ENCODE measurements at regions not wholly inside any gene's neighbourhood (a gene's known extent, or its start where the extent isn't known, plus 50 kb on each side); places are given as distances from the start of the nearest gene placed in this dataset.

- peaks cover 10% of the 10 kb centered on the region for H3K27me3 Mint-ChIP-seq
- Histone ChIP-seq H3K27ac (ENCODE audit: low read length in 2 of 2) (no peak overlapping the region), H3K4me2 (replicated peaks; ENCODE audit: low read depth, low read length, poor library complexity, severe bottlenecking) (no peak overlapping the region), H4K20me1 (ENCODE audit: control insufficient read depth, insufficient read depth, low read length, poor library complexity, severe bottlenecking) (no peaks in the 10 kb centered on the region), H3K79me2 (ENCODE audit: control insufficient read depth, insufficient read depth, low read length) (no peaks in the 10 kb centered on the region), H3K36me3 (replicated peaks in 1 of 2; ENCODE audit: control extremely low read depth in 1 of 2, control insufficient read depth in 1 of 2, extremely low read depth in 1 of 2, insufficient read depth in 2 of 2, low read length in 1 of 2) (no peaks in the 10 kb centered on the region), H3K27me3 (replicated peaks in 1 of 4; ENCODE audit: control extremely low read depth in 1 of 4, control insufficient read depth in 3 of 4, insufficient read depth in 4 of 4, low read length in 3 of 4) (no peaks in the 10 kb centered on the region), H2AFZ (ENCODE audit: insufficient read depth, low read depth, low read length, poor library complexity, severe bottlenecking) (no peak overlapping the region), H3K4me1 (ENCODE audit: control insufficient read depth in 2 of 2, insufficient read depth in 2 of 2, low read length in 2 of 2) (no peaks in the 10 kb centered on the region), H3K9ac (ENCODE audit: low read length) (no peak overlapping the region), H3K9me3 (ENCODE audit: control extremely low read depth in 1 of 3, control insufficient read depth in 2 of 3, insufficient read depth in 1 of 3, low read length in 2 of 3) (no peaks in the 10 kb centered on the region), H3K4me3 (ENCODE audit: control extremely low read depth in 1 of 5, extremely low read depth in 1 of 5, insufficient read depth in 1 of 5, low read depth in 2 of 5, low read length in 4 of 5) (no peak overlapping the region)
- no peak for TF ChIP-seq CTCF (IDR thresholded peaks at IDR 0.05)
- TF ChIP-seq EZH2 (IDR thresholded peaks at IDR 0.05; ENCODE audit: borderline replicate concordance, insufficient read depth, low read depth, low read length, poor library complexity, severe bottlenecking): no peak
- H3K4me1 Mint-ChIP-seq: no peaks in the 10 kb centered on the region
- CTCF ChIA-PET: no interaction called here
- no peak overlapping the region for H3K27ac Mint-ChIP-seq
- no CpG with 5 or more reads among the region's 1 CpG for WGBS (ENCODE audit: insufficient coverage)
- POLR2A ChIA-PET: no interaction called here
- H3K4me3 Mint-ChIP-seq: no peak overlapping the region
- ATAC-seq (ENCODE audit: low read depth) (no peak), DNase-seq (no peak)
- intact Hi-C loops (cut with micrococcal nuclease): no loop called here
- no peaks in the 10 kb centered on the region for H3K9me3 Mint-ChIP-seq (ENCODE audit: insufficient read depth)
Measured at GRCh38 chr15:53009093-53009492, 219.0 kb upstream of the ONECUT1 start.

- Histone ChIP-seq H3K27me3 (replicated peaks in 1 of 4; ENCODE audit: control extremely low read depth in 1 of 4, control insufficient read depth in 3 of 4, insufficient read depth in 4 of 4, low read length in 3 of 4) (no peaks in the 10 kb centered on the region), H4K20me1 (ENCODE audit: control insufficient read depth, insufficient read depth, low read length, poor library complexity, severe bottlenecking) (no peaks in the 10 kb centered on the region), H3K36me3 (replicated peaks in 1 of 2; ENCODE audit: control extremely low read depth in 1 of 2, control insufficient read depth in 1 of 2, extremely low read depth in 1 of 2, insufficient read depth in 2 of 2, low read length in 1 of 2) (no peaks in the 10 kb centered on the region), H3K27ac (ENCODE audit: low read length in 2 of 2) (no peak overlapping the region), H2AFZ (ENCODE audit: insufficient read depth, low read depth, low read length, poor library complexity, severe bottlenecking) (no peak overlapping the region), H3K79me2 (ENCODE audit: control insufficient read depth, insufficient read depth, low read length) (no peaks in the 10 kb centered on the region), H3K4me2 (replicated peaks; ENCODE audit: low read depth, low read length, poor library complexity, severe bottlenecking) (no peak overlapping the region), H3K4me3 (ENCODE audit: control extremely low read depth in 1 of 5, extremely low read depth in 1 of 5, insufficient read depth in 1 of 5, low read depth in 2 of 5, low read length in 4 of 5) (no peak overlapping the region), H3K9ac (ENCODE audit: low read length) (no peak overlapping the region), H3K9me3 (ENCODE audit: control extremely low read depth in 1 of 3, control insufficient read depth in 2 of 3, insufficient read depth in 1 of 3, low read length in 2 of 3) (no peaks in the 10 kb centered on the region), H3K4me1 (ENCODE audit: control insufficient read depth in 2 of 2, insufficient read depth in 2 of 2, low read length in 2 of 2) (no peaks in the 10 kb centered on the region)
- no peak for DNase-seq
- no CpG with 5 or more reads among the region's 4 CpGs for WGBS (ENCODE audit: insufficient coverage)
- Mint-ChIP-seq H3K4me3 (no peak overlapping the region), H3K27ac (no peak overlapping the region), H3K27me3 (peaks cover 23% of the 10 kb centered on the region), H3K4me1 (no peaks in the 10 kb centered on the region), H3K9me3 (ENCODE audit: insufficient read depth) (no peaks in the 10 kb centered on the region)
- ATAC-seq (ENCODE audit: low read depth): no peak
- intact Hi-C loops (cut with micrococcal nuclease): no loop called here
- POLR2A ChIA-PET: no interaction called here
- CTCF ChIA-PET: no interaction called here
- TF ChIP-seq EZH2 (IDR thresholded peaks at IDR 0.05; ENCODE audit: borderline replicate concordance, insufficient read depth, low read depth, low read length, poor library complexity, severe bottlenecking) (no peak), CTCF (IDR thresholded peaks at IDR 0.05) (no peak)
Measured at GRCh38 chr15:53000409-53000808, 210.3 kb upstream of the ONECUT1 start.

Measured in B cell (primary cell).